Peyer's patch (tissue), 4 donors: ENCODE measurements at regions not wholly inside any gene's neighbourhood (a gene's known extent, or its start where the extent isn't known, plus 50 kb on each side); places are given as distances from the start of the nearest gene placed in this dataset.
"Not testable (repeated sequence)": the region's sequence is repeated elsewhere in the genome, so short reads cannot be mapped to it uniquely, and the experiment has no call there.

Source experiments
- DNase-seq, 3 donors: peaks; one replicate each; pipeline ENCODE4 v3.0.0-alpha.2; 2017 to 2019
- H3K27ac ChIP-seq, 4 donors: fragments of 200-600 bp; sonication (generic); one replicate each; pipeline ENCODE4 v1.5.1; 2016 to 2019
- H3K27me3 ChIP-seq, 2 donors: fragments of 200-600 bp; sonication (generic); one replicate each; pipeline ENCODE4 v1.5.1; 2019
- H3K36me3 ChIP-seq, 3 donors: fragments of 200-600 bp; sonication (generic); one replicate each; pipeline ENCODE4 v1.5.1; 2016 to 2019
- H3K4me1 ChIP-seq, 4 donors: fragments of 200-600 bp; sonication (generic); one replicate each; pipeline ENCODE4 v1.5.1; 2016 to 2019
- H3K4me3 ChIP-seq, 4 donors: fragments of 200-600 bp; sonication (generic); 1 replicate in 3 of 4; 2 replicates in 1 of 4; pipeline ENCODE4 v1.5.1; 2016 to 2019; ENCODE audit warnings: mild to moderate bottlenecking in 1 of 4
- H3K9me3 ChIP-seq, 4 donors: fragments of 200-600 bp; sonication (generic); one replicate each; pipeline ENCODE4 v1.5.1; 2016 to 2019; ENCODE audit warnings: mild to moderate bottlenecking in 1 of 4
- CTCF ChIP-seq, 6 experiments: fragments of 450-650 bp in 4 of 6; fragments of 200-600 bp in 2 of 6; sonication (generic) in 1 of 6; IDR thresholded peaks; one replicate each; pipeline ENCODE4 v1.5.1; 2017 to 2019; ENCODE audit warnings: antibody characterized with exemption in 6 of 6, mild to moderate bottlenecking in 3 of 6, moderate library complexity in 1 of 6
- POLR2A ChIP-seq, 2 donors: fragments of 450-650 bp; IDR thresholded peaks; one replicate each; pipeline ENCODE4 v1.5.1; 2017; ENCODE audit warnings: antibody characterized with exemption in 2 of 2, mild to moderate bottlenecking in 2 of 2, moderate library complexity in 2 of 2

GRCh38 chr1:189633658-189634057, 844.0 kb downstream of the BRINP3 start:
- H3K36me3 ChIP-seq: no peaks in the 10 kb centered on the region
- TF ChIP-seq CTCF (IDR thresholded peaks at IDR 0.05) (no peak), POLR2A (IDR thresholded peaks at IDR 0.05) (no peak)
- no peaks in the 10 kb centered on the region for H3K9me3 ChIP-seq
- DNase-seq: no peak
- H3K4me1 ChIP-seq: no peaks in the 10 kb centered on the region
- no peak overlapping the region for H3K4me3 ChIP-seq
- no peak overlapping the region for H3K27ac ChIP-seq
- H3K27me3 ChIP-seq: no peaks in the 10 kb centered on the region

- TF ChIP-seq CTCF (IDR thresholded peaks at IDR 0.05): no peak
- TF ChIP-seq POLR2A (IDR thresholded peaks at IDR 0.05): no peak
- Histone ChIP-seq H3K4me3 (no peak overlapping the region), H3K27me3 (no peaks in the 10 kb centered on the region), H3K27ac (no peak overlapping the region), H3K4me1 (no peaks in the 10 kb centered on the region), H3K36me3 (no peaks in the 10 kb centered on the region), H3K9me3 (no peaks in the 10 kb centered on the region)
- no peak for DNase-seq
Observed at GRCh38 chr1:189637041-189637440, 840.6 kb downstream of the BRINP3 start.

DNA sequence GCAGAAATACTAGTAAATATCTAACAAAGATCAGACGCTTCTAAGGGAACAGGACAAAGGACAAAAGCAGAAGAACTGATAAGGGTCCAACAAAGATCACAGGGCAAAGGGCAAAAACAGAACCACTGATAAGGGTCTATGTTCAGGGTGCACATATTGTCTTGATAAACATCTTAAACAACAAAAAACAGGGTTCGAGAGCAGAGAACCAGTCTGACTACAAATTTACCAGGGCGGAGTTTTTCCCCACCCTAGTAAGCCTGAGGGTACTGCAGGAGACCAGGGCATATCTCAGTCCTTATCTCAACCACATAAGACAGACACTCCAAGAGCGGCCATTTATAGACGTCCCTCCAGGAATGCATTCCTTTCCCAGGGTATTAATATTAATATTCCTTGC, 833.5 kb downstream of the BRINP3 start:
- not testable (repeated sequence) for H3K36me3 ChIP-seq, H3K9me3 ChIP-seq, H3K4me3 ChIP-seq, H3K27ac ChIP-seq, DNase-seq, H3K27me3 ChIP-seq, H3K4me1 ChIP-seq

GRCh38 chr1:189644970-189645369, 832.7 kb downstream of the BRINP3 start:
- TF ChIP-seq POLR2A (IDR thresholded peaks at IDR 0.05) (no peak), CTCF (IDR thresholded peaks at IDR 0.05) (no peak)
- Histone ChIP-seq H3K27me3 (no peaks in the 10 kb centered on the region), H3K9me3 (no peaks in the 10 kb centered on the region), H3K4me1 (no peaks in the 10 kb centered on the region), H3K4me3 (no peak overlapping the region), H3K36me3 (no peaks in the 10 kb centered on the region), H3K27ac (no peak overlapping the region)
- no peak for DNase-seq

DNA sequence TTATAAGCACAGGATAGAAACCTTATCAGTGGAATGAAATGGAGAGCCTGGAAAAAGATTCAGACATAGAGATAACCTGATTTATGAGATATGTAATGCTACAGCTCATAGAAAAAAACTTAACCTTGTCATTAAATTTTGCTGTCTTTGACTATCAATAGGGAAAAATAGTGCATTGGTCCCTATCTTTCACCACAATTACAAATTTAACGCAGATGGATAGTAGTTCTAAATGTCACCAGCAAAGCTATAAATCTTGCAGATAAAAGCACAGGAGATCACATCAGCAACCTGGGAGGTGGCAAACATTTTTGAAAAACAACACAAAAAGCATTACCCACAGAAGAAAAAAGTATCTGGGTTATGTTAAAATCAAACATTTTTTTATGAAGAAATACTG, 831.6 kb downstream of the BRINP3 start:
- no peak for DNase-seq
- H3K27ac ChIP-seq: no peak overlapping the region
- TF ChIP-seq CTCF (IDR thresholded peaks at IDR 0.05) (no peak), POLR2A (IDR thresholded peaks at IDR 0.05) (no peak)
- no peaks in the 10 kb centered on the region for H3K4me1 ChIP-seq
- H3K36me3 ChIP-seq: no peaks in the 10 kb centered on the region
- H3K27me3 ChIP-seq: no peaks in the 10 kb centered on the region
- H3K9me3 ChIP-seq: no peaks in the 10 kb centered on the region
- no peak overlapping the region for H3K4me3 ChIP-seq

GRCh38 chr1:189654906-189655305, 822.8 kb downstream of the BRINP3 start:
- Histone ChIP-seq H3K36me3 (no peaks in the 10 kb centered on the region), H3K27ac (no peak overlapping the region), H3K9me3 (no peaks in the 10 kb centered on the region), H3K4me3 (no peak overlapping the region), H3K4me1 (no peaks in the 10 kb centered on the region), H3K27me3 (no peaks in the 10 kb centered on the region)
- no peak for TF ChIP-seq POLR2A (IDR thresholded peaks at IDR 0.05)
- no peak for TF ChIP-seq CTCF (IDR thresholded peaks at IDR 0.05)
- no peak for DNase-seq
